Fibroblast of mammary gland (primary cell): ENCODE measurements at regions not wholly inside any gene's neighbourhood (a gene's known extent, or its start where the extent isn't known, plus 50 kb on each side); places are given as distances from the start of the nearest gene placed in this dataset.

Experiments
- DNase-seq: peaks from one replicate; pipeline ENCODE4 v3.0.0-alpha.2; 2010; ENCODE audit warnings: low read depth
- H3K4me3 ChIP-seq: 2 replicates; pipeline ENCODE4 v1.5.1; 2011; ENCODE audit warnings: low read depth, mild to moderate bottlenecking, low read length, moderate library complexity; ENCODE audit not compliant: control insufficient read depth
- CTCF ChIP-seq: conservative IDR thresholded peaks from 2 replicates; pipeline ENCODE4 v1.5.1; 2011; ENCODE audit warnings: low read depth, low read length, inconsistent platforms; ENCODE audit not compliant: control insufficient read depth, insufficient read depth

DNA sequence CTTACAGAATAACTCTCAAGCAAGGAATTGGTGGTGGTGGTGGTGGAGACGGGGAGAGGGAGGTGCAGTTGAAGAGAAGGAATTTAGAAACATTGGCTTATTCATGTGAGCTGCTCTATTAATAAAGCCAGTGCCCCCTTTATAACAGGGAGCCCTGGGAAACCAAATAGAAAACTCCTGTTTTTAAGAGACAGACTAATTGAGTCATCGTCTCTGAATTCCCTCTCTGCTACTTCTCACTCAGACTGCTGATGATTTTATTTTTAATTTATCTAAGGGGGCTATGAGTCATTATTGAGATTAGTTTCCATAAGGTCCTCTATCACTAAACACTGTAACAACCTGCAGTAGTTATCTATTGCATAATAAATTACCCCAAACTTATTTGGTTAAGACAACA is 145.9 kb upstream of the GALNT15 start:
- no peak overlapping the region for H3K4me3 ChIP-seq
- TF ChIP-seq CTCF = no peak
- peak; percentile 31 for DNase-seq

DNA sequence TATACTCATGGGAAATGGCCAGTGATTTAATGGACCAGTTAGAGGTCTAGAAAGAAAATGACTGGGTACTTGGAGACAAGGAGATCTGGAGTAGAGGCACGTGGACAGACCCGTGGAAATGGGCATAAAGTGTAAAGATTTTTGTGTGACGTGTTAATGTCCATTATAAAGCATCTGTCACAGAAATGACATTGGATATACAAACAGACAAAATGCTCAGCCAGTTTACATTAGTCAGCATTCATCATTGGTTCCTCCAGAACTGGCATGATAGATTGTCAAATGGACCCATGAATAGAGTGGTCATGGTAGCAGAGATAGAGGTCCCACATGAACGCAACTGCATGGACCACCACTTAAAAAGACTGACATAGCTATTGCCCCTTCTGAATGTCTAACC is 144.1 kb upstream of the GALNT15 start:
- DNase-seq = no peak
- no peak overlapping the region for H3K4me3 ChIP-seq

DNA sequence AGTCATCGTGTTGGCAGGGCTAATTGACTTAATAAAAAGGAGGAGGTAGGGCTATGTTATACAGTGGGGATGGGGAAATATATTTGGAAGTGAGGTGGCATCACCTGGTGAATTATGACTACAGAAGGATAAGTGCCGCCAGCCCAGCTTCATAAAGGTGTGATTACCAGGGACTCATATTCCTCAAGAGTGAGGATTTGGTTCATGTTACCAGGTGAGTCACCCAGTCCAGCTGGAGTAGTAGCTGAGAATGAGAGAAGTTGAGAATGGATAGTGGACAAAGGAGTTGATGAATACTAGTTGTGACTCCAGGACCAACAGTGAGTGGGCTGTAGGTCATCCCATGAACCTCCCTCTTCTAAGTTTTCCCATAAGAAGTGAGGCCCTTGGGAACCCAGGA is 143.0 kb upstream of the GALNT15 start:
- no peak for TF ChIP-seq CTCF
- no peak for DNase-seq

More for the DNA sequence above, 144.1 kb upstream of the GALNT15 start:
- TF ChIP-seq CTCF = no peak

DNA sequence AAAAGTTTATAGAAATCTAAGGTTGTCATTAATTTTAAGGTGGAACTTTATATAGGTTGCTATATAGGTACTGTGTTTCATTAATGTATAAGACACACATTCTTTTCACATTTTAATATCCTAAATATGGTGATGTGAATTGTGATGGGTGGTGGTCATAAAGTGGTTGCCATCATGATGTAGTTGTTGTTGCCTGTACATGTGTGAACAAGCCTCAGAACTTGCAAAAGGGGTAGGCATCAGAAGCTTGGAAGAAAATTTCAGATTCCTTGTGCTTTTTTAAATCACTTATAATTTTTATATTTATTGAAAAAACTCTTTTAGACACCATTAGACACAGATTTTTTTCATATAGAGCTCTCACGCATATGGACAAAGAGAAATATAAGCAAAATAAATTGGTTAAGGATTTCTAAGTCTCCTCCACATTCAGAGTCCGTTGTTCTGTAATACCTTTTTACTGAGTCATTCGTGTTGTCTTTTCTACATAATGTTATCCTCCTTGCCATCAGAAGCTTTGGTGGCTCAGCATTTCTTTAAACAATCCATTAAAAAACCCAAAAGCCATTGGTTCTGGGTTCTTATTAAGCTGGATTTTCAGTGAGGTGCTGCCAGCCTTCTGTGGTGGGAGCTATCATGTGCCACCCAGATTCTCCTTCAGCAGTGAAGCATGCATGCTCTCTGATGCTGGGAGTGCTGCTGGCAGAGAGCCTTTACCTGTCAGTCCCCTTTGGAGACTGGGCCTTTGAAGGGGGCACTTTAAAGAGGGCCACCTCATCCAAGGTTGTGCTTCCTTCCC is 140.4 kb upstream of the GALNT15 start:
- no peak for TF ChIP-seq CTCF
- no peak overlapping the region for H3K4me3 ChIP-seq
- DNase-seq = peak; percentile 8

More for the DNA sequence above, 143.0 kb upstream of the GALNT15 start:
- H3K4me3 ChIP-seq = no peak overlapping the region

DNA sequence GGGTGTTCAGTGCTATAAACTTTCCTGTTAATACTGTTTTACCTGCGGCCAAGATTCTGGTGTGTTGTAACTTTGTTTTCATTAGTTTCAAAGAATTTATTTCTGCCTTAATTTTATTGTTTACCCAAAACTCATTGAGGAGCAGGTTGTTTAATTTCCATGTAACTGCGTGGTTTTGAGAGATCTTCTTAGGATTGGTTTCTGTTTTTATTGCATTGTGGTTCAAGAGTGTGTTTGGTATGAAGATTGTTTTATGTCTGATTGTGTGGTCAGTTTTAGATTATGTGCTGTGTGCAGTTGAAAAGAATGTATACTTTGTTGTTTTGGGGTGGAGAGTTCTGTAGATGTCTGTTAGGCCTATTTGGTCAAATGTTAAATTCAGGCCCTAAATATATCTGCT is 133.5 kb upstream of the GALNT15 start:
- no peak for TF ChIP-seq CTCF
- DNase-seq = no peak
- H3K4me3 ChIP-seq = no peak overlapping the region

- H3K4me3 ChIP-seq = no peak overlapping the region
Observed at GRCh38 chr3:16048435-16049318, 125.8 kb upstream of the GALNT15 start.

More at GRCh38 chr3:16048435-16049318, 125.8 kb upstream of the GALNT15 start:
- peak; percentile 78 for TF ChIP-seq CTCF
- DNase-seq = peak; percentile 87
